ENCODE measurements at regions not wholly inside any gene's neighbourhood (a gene's known extent, or its start where the extent isn't known, plus 50 kb on each side); places are given as distances from the start of the nearest gene placed in this dataset.

- TF ChIP-seq POLR2A (IDR thresholded peaks at IDR 0.05) (no peak), CTCF (IDR thresholded peaks at IDR 0.05) (no peak)
Measured at GRCh38 chrX:13159886-13160285, 115.5 kb upstream of the FAM9C start.
